ENCODE measurements at regions not wholly inside any gene's neighbourhood (a gene's known extent, or its start where the extent isn't known, plus 50 kb on each side); places are given as distances from the start of the nearest gene placed in this dataset.
"Not testable (repeated sequence)": the region's sequence is repeated elsewhere in the genome, so short reads cannot be mapped to it uniquely, and the experiment has no call there.

DNA sequence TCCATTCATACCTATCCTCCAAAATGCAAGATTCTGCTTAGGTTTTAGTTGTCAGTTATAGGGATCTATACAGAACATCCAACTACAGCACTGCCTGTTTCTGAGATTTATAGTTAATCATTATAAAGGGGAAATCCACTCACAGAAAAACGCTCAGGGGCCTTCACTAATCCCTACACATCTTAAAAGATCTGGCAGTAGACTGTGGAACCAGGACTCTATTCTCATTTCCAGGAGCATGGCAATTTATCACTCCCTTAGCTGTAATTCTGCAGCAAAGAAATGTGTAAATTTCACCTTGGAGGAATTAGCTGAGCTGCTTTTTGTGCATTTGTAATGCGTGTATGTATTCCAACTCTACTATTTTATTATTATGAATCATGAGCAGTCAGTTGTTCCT lies 1128.1 kb upstream of the PRR20A start:
- no peaks in the 10 kb centered on the region for H3K27me3 ChIP-seq (ENCODE audit: control insufficient read depth, insufficient read depth, low read length)

DNA sequence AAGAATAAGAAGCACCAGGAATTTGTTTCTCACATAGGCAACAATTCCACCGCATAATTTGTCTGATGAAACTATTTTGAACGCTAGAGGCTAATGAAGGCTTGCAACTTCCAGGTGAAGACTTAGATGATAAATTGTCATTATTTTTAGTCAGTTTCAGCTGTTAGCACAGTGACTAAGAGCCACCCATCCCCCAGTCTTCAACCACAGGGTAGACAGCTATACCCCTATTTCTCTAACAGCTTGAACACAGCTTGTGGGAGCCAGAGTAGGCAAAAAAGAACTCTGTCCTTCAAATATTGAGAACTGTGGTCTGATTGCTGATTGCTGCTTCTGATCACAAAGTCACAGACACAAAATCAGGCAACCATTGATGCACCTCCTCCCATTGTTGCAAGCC lies 1124.8 kb upstream of the PRR20A start:
- Histone ChIP-seq H3K27me3 (ENCODE audit: control insufficient read depth, insufficient read depth, low read length) (no peaks in the 10 kb centered on the region), H3K36me3 (replicated peaks; ENCODE audit: control insufficient read depth, insufficient read depth, low read length) (no peaks in the 10 kb centered on the region), H3K4me3 (ENCODE audit: insufficient read depth, low read depth, low read length) (no peak overlapping the region)
- no peak for DNase-seq

More for the DNA sequence above, 1128.1 kb upstream of the PRR20A start:
- Histone ChIP-seq H3K4me3 (ENCODE audit: insufficient read depth, low read depth, low read length) (no peak overlapping the region), H3K36me3 (replicated peaks; ENCODE audit: control insufficient read depth, insufficient read depth, low read length) (no peaks in the 10 kb centered on the region)
- DNase-seq = no peak

DNA sequence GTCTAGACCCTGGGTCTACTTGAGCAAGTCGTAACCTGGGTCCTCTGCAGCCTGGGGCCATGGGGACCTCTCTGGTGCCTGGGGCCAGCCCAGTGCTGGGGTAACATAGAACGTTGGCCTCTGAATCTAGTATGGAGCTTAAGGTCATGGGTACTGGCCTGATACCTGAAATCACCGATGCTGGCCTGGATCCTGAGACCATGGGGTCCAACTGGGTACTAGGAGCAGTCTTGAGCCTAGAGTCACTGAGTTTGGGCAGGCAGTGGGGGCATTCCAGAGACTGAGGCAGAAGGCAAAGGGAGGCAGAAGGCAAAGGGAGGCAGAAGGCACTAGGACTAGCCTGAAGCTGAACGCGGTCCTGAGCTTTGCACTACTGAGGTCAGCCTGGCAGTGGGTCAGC lies 1121.1 kb upstream of the PRR20A start:
- no peaks in the 10 kb centered on the region for H3K27me3 ChIP-seq (ENCODE audit: control insufficient read depth, insufficient read depth, low read length)
- H3K4me3 ChIP-seq (ENCODE audit: insufficient read depth, low read depth, low read length) = no peak overlapping the region
- H3K36me3 ChIP-seq (replicated peaks; ENCODE audit: control insufficient read depth, insufficient read depth, low read length) = no peaks in the 10 kb centered on the region
- no peak for DNase-seq

DNA sequence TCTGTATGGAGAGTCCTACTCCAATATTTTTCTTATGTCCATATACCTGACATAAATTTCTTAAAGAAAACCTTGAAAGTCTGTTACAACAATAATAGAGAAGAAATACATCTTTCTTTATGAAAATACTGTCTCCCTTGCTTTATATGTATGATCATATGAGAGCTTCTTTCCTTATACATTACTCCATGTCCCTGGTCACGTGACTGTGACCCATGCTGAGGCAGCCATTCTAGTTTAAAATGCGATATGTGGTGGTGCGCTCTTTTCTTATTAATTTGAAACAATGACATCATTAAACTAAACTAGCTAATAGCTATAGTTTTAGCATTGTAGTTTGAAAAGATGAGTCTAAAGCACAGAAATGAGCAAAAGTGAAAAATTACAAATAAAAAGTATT lies 1120.3 kb upstream of the PRR20A start:
- no peaks in the 10 kb centered on the region for H3K36me3 ChIP-seq (replicated peaks; ENCODE audit: control insufficient read depth, insufficient read depth, low read length)
- no peak for DNase-seq

DNA sequence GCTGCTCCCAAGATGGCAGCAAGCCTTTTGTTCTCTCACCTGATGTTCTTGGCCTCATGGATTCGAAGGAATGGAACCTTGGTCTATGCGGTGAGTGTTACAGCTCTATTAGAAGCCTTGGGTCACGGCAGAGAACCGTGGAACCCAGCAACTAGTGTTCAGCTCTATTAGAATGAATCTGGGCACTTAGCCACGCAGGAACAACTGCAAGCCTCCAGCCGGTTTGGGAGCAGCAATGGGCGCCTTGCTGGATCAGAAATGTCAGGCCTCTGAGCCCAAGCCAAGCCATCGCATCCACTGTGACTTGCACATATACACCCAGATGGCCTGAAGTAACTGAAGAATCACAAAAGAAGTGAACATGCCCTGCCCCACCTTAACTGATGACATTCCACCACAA lies 1100.7 kb upstream of the PRR20A start:
- no peak overlapping the region for H3K4me3 ChIP-seq (ENCODE audit: insufficient read depth, low read depth, low read length)
- DNase-seq = no peak
- H3K27me3 ChIP-seq (ENCODE audit: control insufficient read depth, insufficient read depth, low read length) = no peaks in the 10 kb centered on the region
- no peaks in the 10 kb centered on the region for H3K36me3 ChIP-seq (replicated peaks; ENCODE audit: control insufficient read depth, insufficient read depth, low read length)

More for the DNA sequence above, 1120.3 kb upstream of the PRR20A start:
- no peaks in the 10 kb centered on the region for H3K27me3 ChIP-seq (ENCODE audit: control insufficient read depth, insufficient read depth, low read length)
- no peak overlapping the region for H3K4me3 ChIP-seq (ENCODE audit: insufficient read depth, low read depth, low read length)

DNA sequence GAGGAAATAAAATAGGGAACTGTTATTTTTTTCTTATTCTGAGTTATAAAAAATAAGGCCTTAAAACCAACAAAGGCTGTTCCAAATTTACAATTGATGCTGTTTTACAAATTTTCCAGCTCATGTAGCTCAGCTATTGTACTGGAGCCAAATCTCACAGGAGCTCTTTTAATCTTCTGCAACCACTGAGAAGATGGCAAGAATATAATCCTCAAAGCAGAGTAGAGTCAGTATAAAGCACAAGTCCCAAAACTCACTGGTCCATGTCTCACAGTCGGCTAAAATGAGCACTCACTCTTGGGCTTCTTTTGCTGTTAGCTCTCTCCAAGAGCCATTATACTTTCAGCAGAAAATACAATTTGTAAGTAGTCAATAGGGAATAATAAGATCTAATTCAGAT lies 1074.4 kb upstream of the PRR20A start:
- Histone ChIP-seq H3K27me3 (ENCODE audit: control insufficient read depth, insufficient read depth, low read length) (no peaks in the 10 kb centered on the region), H3K36me3 (replicated peaks; ENCODE audit: control insufficient read depth, insufficient read depth, low read length) (no peaks in the 10 kb centered on the region), H3K4me3 (ENCODE audit: insufficient read depth, low read depth, low read length) (no peak overlapping the region)
- no peak for DNase-seq

DNA sequence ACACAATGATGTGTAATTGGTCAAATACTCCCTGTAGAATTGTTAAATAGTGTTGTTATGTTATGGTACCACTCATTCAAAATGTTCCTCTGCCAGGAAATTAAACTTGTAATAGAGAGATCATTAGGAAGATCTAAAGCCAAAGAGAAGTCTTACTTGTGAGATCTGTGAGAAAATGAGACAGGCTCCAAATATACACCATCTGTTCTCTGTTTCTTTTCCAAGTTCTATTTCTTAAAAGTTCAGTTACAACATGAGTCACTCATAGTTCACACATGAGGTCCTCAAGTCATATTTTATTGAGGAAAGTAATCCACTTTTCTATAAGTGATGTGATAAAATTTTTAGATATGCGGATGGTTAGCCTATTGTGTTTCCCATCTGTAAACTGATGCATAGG lies 1038.1 kb upstream of the PRR20A start:
- Histone ChIP-seq H3K27me3 (ENCODE audit: control insufficient read depth, insufficient read depth, low read length) (no peaks in the 10 kb centered on the region), H3K36me3 (replicated peaks; ENCODE audit: control insufficient read depth, insufficient read depth, low read length) (no peaks in the 10 kb centered on the region), H3K4me3 (ENCODE audit: insufficient read depth, low read depth, low read length) (no peak overlapping the region)
- DNase-seq = no peak

DNA sequence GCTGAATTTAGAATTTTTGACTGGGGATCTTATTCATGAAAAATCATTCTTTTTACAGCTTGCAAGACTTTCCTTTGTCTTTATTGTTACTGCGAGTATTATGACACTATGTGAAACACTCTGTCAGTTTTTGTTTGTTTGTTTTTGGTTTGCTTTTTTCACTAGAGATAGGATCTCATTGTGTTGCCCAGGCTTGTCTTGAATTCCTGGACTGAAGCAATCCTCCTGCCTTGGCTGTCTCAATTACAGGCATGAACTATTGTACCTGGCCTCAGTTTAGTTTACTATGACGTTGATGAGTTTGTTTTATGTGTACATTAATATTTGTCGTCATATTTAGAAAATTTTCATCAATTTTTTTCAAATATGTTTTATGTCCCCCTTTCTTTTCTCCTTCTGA lies 1030.0 kb upstream of the PRR20A start:
- no peak for DNase-seq
- no peak overlapping the region for H3K4me3 ChIP-seq (ENCODE audit: insufficient read depth, low read depth, low read length)
- H3K27me3 ChIP-seq (ENCODE audit: control insufficient read depth, insufficient read depth, low read length) = no peaks in the 10 kb centered on the region
- no peaks in the 10 kb centered on the region for H3K36me3 ChIP-seq (replicated peaks; ENCODE audit: control insufficient read depth, insufficient read depth, low read length)

DNA sequence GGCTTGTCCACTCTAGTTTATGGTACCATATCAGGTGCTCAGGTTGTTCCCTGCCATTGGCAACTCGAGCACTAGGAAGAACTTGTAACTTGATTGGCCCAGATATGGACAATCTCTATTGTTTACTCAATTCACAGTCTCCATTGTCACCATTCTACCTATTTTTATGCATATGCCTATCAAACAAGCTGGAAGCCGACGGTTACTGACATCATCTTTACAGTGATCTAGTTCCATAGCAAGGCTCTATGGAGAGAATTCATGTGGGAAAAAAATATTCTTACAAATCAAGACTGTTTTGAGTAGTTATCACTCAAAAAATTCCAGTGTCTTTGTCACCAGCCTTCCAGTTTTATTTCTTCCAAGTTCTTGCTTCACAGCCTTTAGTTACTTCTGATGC lies 1006.2 kb upstream of the PRR20A start:
- DNase-seq = no peak
- Histone ChIP-seq H3K36me3 (replicated peaks; ENCODE audit: control insufficient read depth, insufficient read depth, low read length) (no peaks in the 10 kb centered on the region), H3K27me3 (ENCODE audit: control insufficient read depth, insufficient read depth, low read length) (no peaks in the 10 kb centered on the region), H3K4me3 (ENCODE audit: insufficient read depth, low read depth, low read length) (no peak overlapping the region)

DNA sequence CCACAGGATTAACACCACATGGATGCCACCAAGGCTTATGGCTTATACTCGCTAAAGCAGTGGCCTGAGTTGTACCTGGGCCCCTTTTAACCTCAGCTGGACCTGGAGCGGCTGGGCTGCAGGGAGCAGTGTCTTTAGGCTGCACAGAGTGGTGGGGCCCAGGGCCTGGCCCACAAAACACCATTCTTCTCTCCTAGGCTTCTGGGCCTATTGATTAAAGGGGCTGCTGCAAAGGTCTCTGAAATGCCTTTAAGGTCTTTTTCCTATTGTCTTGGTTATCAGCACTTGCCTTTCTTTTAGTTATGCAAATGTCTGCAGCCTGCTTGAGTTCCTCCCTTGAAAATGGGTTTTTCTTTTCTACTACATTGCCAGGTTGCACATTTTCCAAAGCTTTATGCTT lies 973.9 kb upstream of the PRR20A start:
- no peak overlapping the region for H3K4me3 ChIP-seq (ENCODE audit: insufficient read depth, low read depth, low read length)
- H3K27me3 ChIP-seq (ENCODE audit: control insufficient read depth, insufficient read depth, low read length) = no peaks in the 10 kb centered on the region
- no peaks in the 10 kb centered on the region for H3K36me3 ChIP-seq (replicated peaks; ENCODE audit: control insufficient read depth, insufficient read depth, low read length)
- DNase-seq = no peak

DNA sequence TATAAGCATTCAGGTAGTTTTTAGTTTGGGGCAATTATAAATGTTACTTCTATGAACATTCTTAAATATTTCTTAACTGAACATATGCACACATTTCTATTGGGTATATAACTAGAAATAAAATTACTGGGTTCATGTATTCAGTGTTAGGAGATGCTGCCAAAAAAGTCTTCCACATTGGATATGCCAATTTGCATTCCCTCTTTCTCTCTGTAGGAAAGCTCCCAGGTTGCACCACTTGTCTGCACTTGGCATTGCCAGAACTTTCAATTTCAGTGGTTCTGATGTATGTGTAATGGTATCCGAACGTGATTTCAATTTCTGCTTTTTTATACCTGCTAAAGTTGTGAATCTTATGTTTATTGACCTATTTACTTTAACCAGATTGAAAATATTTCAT lies 972.1 kb upstream of the PRR20A start:
- DNase-seq = no peak
- H3K4me3 ChIP-seq (ENCODE audit: insufficient read depth, low read depth, low read length) = no peak overlapping the region

DNA sequence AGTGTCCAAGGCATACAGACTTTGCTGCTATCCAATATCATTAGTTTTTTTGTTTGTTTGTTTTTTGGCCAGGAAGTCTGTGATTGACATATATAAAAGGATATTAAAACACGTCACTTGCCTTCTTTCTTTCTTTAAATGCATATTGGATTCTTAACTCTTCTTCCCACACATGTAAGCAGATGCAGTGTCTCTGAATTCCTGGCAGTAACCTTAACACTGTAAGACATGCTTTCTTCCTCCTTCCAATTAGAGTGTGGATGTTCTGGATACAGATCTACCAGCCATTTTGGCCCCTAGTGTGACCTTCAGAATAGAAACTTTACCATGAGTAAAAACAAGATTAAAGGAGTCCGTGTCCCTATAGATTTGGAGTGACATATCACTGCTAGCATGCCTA lies 967.4 kb upstream of the PRR20A start:
- Histone ChIP-seq H3K4me3 (ENCODE audit: insufficient read depth, low read depth, low read length) (no peak overlapping the region), H3K27me3 (ENCODE audit: control insufficient read depth, insufficient read depth, low read length) (no peaks in the 10 kb centered on the region), H3K36me3 (replicated peaks; ENCODE audit: control insufficient read depth, insufficient read depth, low read length) (no peaks in the 10 kb centered on the region)
- DNase-seq = no peak

More for the DNA sequence above, 972.1 kb upstream of the PRR20A start:
- Histone ChIP-seq H3K27me3 (ENCODE audit: control insufficient read depth, insufficient read depth, low read length) (no peaks in the 10 kb centered on the region), H3K36me3 (replicated peaks; ENCODE audit: control insufficient read depth, insufficient read depth, low read length) (no peaks in the 10 kb centered on the region)

DNA sequence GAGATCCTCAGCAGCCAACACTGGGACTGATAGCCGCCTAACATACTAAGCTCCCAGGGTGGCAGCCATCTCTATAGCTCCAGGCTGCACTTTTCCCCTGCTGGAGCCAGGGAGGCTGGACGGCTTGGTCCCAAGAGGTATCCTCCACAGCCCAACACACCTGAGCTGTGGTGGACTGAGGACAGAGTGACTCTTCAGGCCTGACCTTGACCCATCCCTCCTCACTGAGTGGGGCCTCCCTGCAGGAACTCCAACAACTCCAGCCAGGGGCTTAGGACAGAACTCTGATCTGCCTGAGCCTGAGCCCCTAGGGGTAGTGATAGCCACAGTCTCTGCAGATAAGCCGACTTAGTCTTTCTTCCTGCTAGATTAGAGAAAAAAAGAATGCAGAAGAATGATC lies 958.1 kb upstream of the PRR20A start:
- Histone ChIP-seq H3K36me3 (replicated peaks; ENCODE audit: control insufficient read depth, insufficient read depth, low read length) (no peaks in the 10 kb centered on the region), H3K27me3 (ENCODE audit: control insufficient read depth, insufficient read depth, low read length) (no peaks in the 10 kb centered on the region), H3K4me3 (ENCODE audit: insufficient read depth, low read depth, low read length) (no peak overlapping the region)
- DNase-seq = no peak

DNA sequence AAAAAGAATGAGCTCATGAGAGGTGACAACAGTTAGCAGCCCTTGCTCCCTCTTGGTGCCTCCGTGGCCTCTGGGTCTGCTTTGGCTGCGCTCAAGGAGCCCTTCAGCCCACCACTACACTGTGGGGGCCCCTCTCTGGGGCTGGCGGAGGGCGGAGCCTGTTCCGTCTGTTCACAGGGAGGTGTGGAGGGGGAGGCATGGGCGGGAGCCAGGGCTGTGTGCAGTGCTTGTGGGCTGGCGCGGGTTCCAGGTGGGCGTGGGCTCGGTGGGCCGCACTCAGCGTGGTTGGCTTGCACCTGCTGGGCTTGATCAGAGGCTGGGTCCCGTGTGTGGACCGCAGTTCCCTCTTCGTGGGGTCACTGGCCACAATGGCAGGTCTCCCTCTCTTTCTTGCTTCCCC lies 953.4 kb upstream of the PRR20A start:
- Histone ChIP-seq H3K4me3 (ENCODE audit: insufficient read depth, low read depth, low read length) (no peak overlapping the region), H3K27me3 (ENCODE audit: control insufficient read depth, insufficient read depth, low read length) (no peaks in the 10 kb centered on the region), H3K36me3 (replicated peaks; ENCODE audit: control insufficient read depth, insufficient read depth, low read length) (no peaks in the 10 kb centered on the region)
- no peak for DNase-seq

DNA sequence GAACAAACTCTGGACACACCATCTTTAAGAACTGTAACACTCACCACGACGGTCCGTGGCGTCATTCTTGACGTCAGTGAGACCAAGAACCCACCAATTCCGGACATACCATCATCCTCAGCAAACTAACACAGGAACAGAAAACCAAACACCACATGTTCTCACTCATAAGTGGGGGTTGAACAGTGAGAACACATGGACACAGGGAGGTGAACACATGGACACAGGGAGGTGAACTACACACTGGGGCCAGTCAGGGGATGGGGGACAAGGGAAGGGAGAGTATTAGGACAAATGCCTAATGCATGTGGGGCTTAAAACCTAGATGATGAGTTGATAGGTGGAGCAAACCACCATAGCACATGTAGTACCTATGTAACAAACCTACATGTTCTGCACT lies 952.1 kb upstream of the PRR20A start:
- not testable (repeated sequence) for H3K4me3 ChIP-seq (ENCODE audit: insufficient read depth, low read depth, low read length); H3K27me3 ChIP-seq (ENCODE audit: control insufficient read depth, insufficient read depth, low read length); DNase-seq; H3K36me3 ChIP-seq (replicated peaks; ENCODE audit: control insufficient read depth, insufficient read depth, low read length)

DNA sequence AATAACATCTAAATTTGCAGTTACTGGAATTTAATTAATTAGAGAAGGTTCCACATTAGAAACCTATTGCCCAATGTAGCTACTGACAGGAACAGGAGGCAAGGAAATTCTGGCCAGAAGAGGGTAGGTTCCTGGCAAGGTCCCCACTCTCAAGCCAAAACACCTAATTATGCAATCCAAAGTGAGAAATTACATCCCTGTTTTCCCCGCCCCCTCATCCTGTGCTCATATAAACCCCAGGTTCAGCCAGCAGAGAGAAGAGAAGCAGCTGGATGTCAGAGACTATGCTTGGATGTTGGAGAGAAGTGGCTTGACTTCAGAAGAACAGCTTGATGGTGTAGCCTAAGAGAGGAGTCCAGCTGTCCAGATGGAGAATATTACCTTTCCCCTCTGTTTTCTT lies 951.3 kb upstream of the PRR20A start:
- no peaks in the 10 kb centered on the region for H3K27me3 ChIP-seq (ENCODE audit: control insufficient read depth, insufficient read depth, low read length)
- H3K36me3 ChIP-seq (replicated peaks; ENCODE audit: control insufficient read depth, insufficient read depth, low read length) = no peaks in the 10 kb centered on the region
- H3K4me3 ChIP-seq (ENCODE audit: insufficient read depth, low read depth, low read length) = no peak overlapping the region
- DNase-seq = no peak

Measured in H7 (cell line).